ENCODE measurements at regions not wholly inside any gene's neighbourhood (a gene's known extent, or its start where the extent isn't known, plus 50 kb on each side); places are given as distances from the start of the nearest gene placed in this dataset.

- no peak for DNase-seq (ENCODE audit: low read depth, low spot score)
- peaks cover 19% of the 10 kb centered on the region for H3K27me3 Mint-ChIP-seq (ENCODE audit: low read depth)
- H3K4me3 Mint-ChIP-seq, result no peak overlapping the region
- TF ChIP-seq CTCF (conservative IDR thresholded peaks at IDR 0.05), result no peak
- H3K9me3 Mint-ChIP-seq, result no peaks in the 10 kb centered on the region
- H3K36me3 Mint-ChIP-seq (ENCODE audit: low read depth), result no peaks in the 10 kb centered on the region
- H3K4me1 Mint-ChIP-seq, result no peaks in the 10 kb centered on the region
- no peak overlapping the region for H3K27ac Mint-ChIP-seq (ENCODE audit: unreplicated experiment)
These were observed 1034.0 kb upstream of the EEF2KMT start for GRCh38 chr16:6131526-6132050.

GRCh38 chr16:6125483-6126259 lies 1028.1 kb upstream of the EEF2KMT start:
- Mint-ChIP-seq H3K4me3 (no peak overlapping the region), H3K9me3 (no peaks in the 10 kb centered on the region), H3K36me3 (ENCODE audit: low read depth) (no peaks in the 10 kb centered on the region), H3K4me1 (peaks cover 17% of the 10 kb centered on the region), H3K27ac (ENCODE audit: unreplicated experiment) (no peak overlapping the region), H3K27me3 (ENCODE audit: low read depth) (peaks cover 9% of the 10 kb centered on the region)
- TF ChIP-seq CTCF (conservative IDR thresholded peaks at IDR 0.05), result no peak
- no peak for DNase-seq (ENCODE audit: low read depth, low spot score)

GRCh38 chr16:6124136-6124535 lies 1026.5 kb upstream of the EEF2KMT start:
- Mint-ChIP-seq H3K4me1 (peaks cover 17% of the 10 kb centered on the region), H3K27me3 (ENCODE audit: low read depth) (peaks cover 9% of the 10 kb centered on the region), H3K4me3 (no peak overlapping the region), H3K9me3 (peaks cover 9% of the 10 kb centered on the region), H3K36me3 (ENCODE audit: low read depth) (no peaks in the 10 kb centered on the region), H3K27ac (ENCODE audit: unreplicated experiment) (no peak overlapping the region)
- TF ChIP-seq CTCF (conservative IDR thresholded peaks at IDR 0.05), result no peak
- no peak for DNase-seq (ENCODE audit: low read depth, low spot score)

- Mint-ChIP-seq H3K4me3 (no peak overlapping the region), H3K9me3 (peaks cover 9% of the 10 kb centered on the region), H3K36me3 (ENCODE audit: low read depth) (no peaks in the 10 kb centered on the region), H3K27me3 (ENCODE audit: low read depth) (peaks cover 15% of the 10 kb centered on the region), H3K27ac (ENCODE audit: unreplicated experiment) (peak overlapping the region; percentile 59), H3K4me1 (peaks cover 17% of the 10 kb centered on the region)
- DNase-seq (ENCODE audit: low read depth, low spot score), result no peak
- no peak for TF ChIP-seq CTCF (conservative IDR thresholded peaks at IDR 0.05)
These were observed 1024.8 kb upstream of the EEF2KMT start for GRCh38 chr16:6122401-6122800.

GRCh38 chr16:6114691-6115090 lies 1017.1 kb upstream of the EEF2KMT start:
- H3K27ac Mint-ChIP-seq (ENCODE audit: unreplicated experiment), result no peak overlapping the region
- H3K4me3 Mint-ChIP-seq, result no peak overlapping the region
- peaks cover 20% of the 10 kb centered on the region for H3K27me3 Mint-ChIP-seq (ENCODE audit: low read depth)
- no peak for DNase-seq (ENCODE audit: low read depth, low spot score)
- peaks cover 5% of the 10 kb centered on the region for H3K9me3 Mint-ChIP-seq
- no peaks in the 10 kb centered on the region for H3K36me3 Mint-ChIP-seq (ENCODE audit: low read depth)
- no peaks in the 10 kb centered on the region for H3K4me1 Mint-ChIP-seq
- no peak for TF ChIP-seq CTCF (conservative IDR thresholded peaks at IDR 0.05)
